H9 (cell line): ENCODE measurements at regions not wholly inside any gene's neighbourhood (a gene's known extent, or its start where the extent isn't known, plus 50 kb on each side); places are given as distances from the start of the nearest gene placed in this dataset.

ENCODE experiments used
- DNase-seq: peaks from one replicate; pipeline ENCODE4 v3.0.0-alpha.2; 2017
- H2AFZ ChIP-seq: one replicate; pipeline ENCODE4 v1.6.1; 2013; ENCODE audit warnings: mild to moderate bottlenecking, low read length, control low read depth, moderate library complexity
- H2AK5ac ChIP-seq: 2 replicates; pipeline ENCODE4 v1.6.1; 2013; ENCODE audit warnings: low read length, control low read depth, mixed read lengths; ENCODE audit not compliant: insufficient read length
- H2BK120ac ChIP-seq: one replicate; pipeline ENCODE4 v1.6.1; 2013; ENCODE audit warnings: low read depth, mild to moderate bottlenecking, low read length, control low read depth, inconsistent platforms; ENCODE audit not compliant: poor library complexity, severe bottlenecking
- H2BK12ac ChIP-seq: 2 replicates; pipeline ENCODE4 v1.6.1; 2013; ENCODE audit warnings: low read length, control low read depth, mixed read lengths, low read depth; ENCODE audit not compliant: insufficient read length
- H2BK15ac ChIP-seq: 2 replicates; pipeline ENCODE4 v1.6.1; 2013; ENCODE audit warnings: low read depth, low read length, control low read depth
- H2BK20ac ChIP-seq: one replicate; pipeline ENCODE4 v1.6.1; 2013; ENCODE audit warnings: low read depth, mild to moderate bottlenecking, low read length, control low read depth, inconsistent platforms; ENCODE audit not compliant: poor library complexity, severe bottlenecking
- H2BK5ac ChIP-seq: 2 replicates; pipeline ENCODE4 v1.6.1; 2013; ENCODE audit warnings: low read length, control low read depth, mixed read lengths; ENCODE audit not compliant: insufficient read length
- H3K14ac ChIP-seq: 2 replicates; pipeline ENCODE4 v1.6.1; 2013; ENCODE audit warnings: low read length, control low read depth; ENCODE audit not compliant: insufficient read depth
- H3K18ac ChIP-seq: 2 replicates; pipeline ENCODE4 v1.6.1; 2013; ENCODE audit warnings: low read depth, mild to moderate bottlenecking, mixed read lengths, low read length, control low read depth; ENCODE audit not compliant: insufficient read length
- H3K23ac ChIP-seq: 2 replicates; pipeline ENCODE4 v1.6.1; 2013; ENCODE audit warnings: low read length, control low read depth, mixed read lengths, low read depth; ENCODE audit not compliant: insufficient read length
- H3K23me2 ChIP-seq: 2 replicates; pipeline ENCODE4 v1.6.1; 2013; ENCODE audit warnings: low read depth, mild to moderate bottlenecking, mixed read lengths, low read length, control low read depth; ENCODE audit not compliant: insufficient read length, poor library complexity, severe bottlenecking
- H3K27ac ChIP-seq: 2 replicates; pipeline ENCODE4 v1.5.1; 2013; ENCODE audit warnings: low read length, control low read depth, mixed read lengths, low read depth; ENCODE audit not compliant: insufficient read length
- H3K27me3 ChIP-seq: 2 replicates; pipeline ENCODE4 v1.6.1; 2013; ENCODE audit warnings: low read length, control low read depth, inconsistent platforms; ENCODE audit not compliant: insufficient read depth
- H3K4ac ChIP-seq: 2 replicates; pipeline ENCODE4 v1.6.1; 2013; ENCODE audit warnings: low read depth, mild to moderate bottlenecking, control low read depth, inconsistent platforms, low read length, moderate library complexity
- H3K4me1 ChIP-seq: 2 replicates; pipeline ENCODE4 v1.6.1; 2013; ENCODE audit warnings: low read length, control low read depth, inconsistent platforms; ENCODE audit not compliant: insufficient read depth
- H3K4me2 ChIP-seq: 2 replicates; pipeline ENCODE4 v1.6.1; 2013; ENCODE audit warnings: low read length, control low read depth, mixed read lengths; ENCODE audit not compliant: insufficient read length, insufficient read depth
- H3K56ac ChIP-seq: 2 replicates; pipeline ENCODE4 v1.6.1; 2013; ENCODE audit warnings: low read depth, mild to moderate bottlenecking, mixed read lengths, low read length, control low read depth; ENCODE audit not compliant: insufficient read length
- H3K79me1 ChIP-seq: 2 replicates; pipeline ENCODE4 v1.6.1; 2013; ENCODE audit warnings: low read depth, mild to moderate bottlenecking, moderate library complexity, low read length, control low read depth, inconsistent platforms; ENCODE audit not compliant: insufficient read depth, poor library complexity, severe bottlenecking
- H3K79me2 ChIP-seq: 2 replicates; pipeline ENCODE4 v1.6.1; 2013; ENCODE audit warnings: low read length, control low read depth, inconsistent platforms; ENCODE audit not compliant: insufficient read depth
- H3K9ac ChIP-seq: 2 replicates; pipeline ENCODE4 v1.6.1; 2013; ENCODE audit warnings: low read length, control low read depth, mixed read lengths; ENCODE audit not compliant: insufficient read length; ENCODE audit errors: extremely low read depth
- H3K9me3 ChIP-seq: one replicate; pipeline ENCODE4 v1.6.1; 2013; ENCODE audit warnings: low read depth, low read length, inconsistent platforms; ENCODE audit not compliant: control insufficient read depth
- H3T11ph ChIP-seq: one replicate; pipeline ENCODE4 v1.6.1; 2013; ENCODE audit warnings: mild to moderate bottlenecking, low read length, control low read depth, inconsistent platforms
- H4K20me1 ChIP-seq: one replicate; pipeline ENCODE4 v1.6.1; 2013; ENCODE audit not compliant: control insufficient read depth, insufficient read length, insufficient read depth
- H4K5ac ChIP-seq: 2 replicates; pipeline ENCODE4 v1.6.1; 2013; ENCODE audit warnings: low read depth, mild to moderate bottlenecking, mixed read lengths, low read length, control low read depth; ENCODE audit not compliant: insufficient read length
- H4K8ac ChIP-seq: replicated peaks from 2 replicates; pipeline ENCODE4 v1.6.1; 2013; ENCODE audit warnings: low read length, control low read depth, mixed read lengths, low read depth; ENCODE audit not compliant: insufficient read length
- H4K91ac ChIP-seq: 2 replicates; pipeline ENCODE4 v1.6.1; 2013; ENCODE audit warnings: low read depth, mild to moderate bottlenecking, moderate library complexity, mixed read lengths, low read length, control low read depth; ENCODE audit not compliant: insufficient read length
- H3K27ac Mint-ChIP-seq, 3 experiments: 2 replicates in 2 of 3; 3 replicates in 1 of 3; pipeline ENCODE4 v1.8.0; 2020 to 2021; ENCODE audit warnings: mixed read lengths in 3 of 3, mild to moderate bottlenecking in 1 of 3, moderate library complexity in 1 of 3
- H3K27me3 Mint-ChIP-seq: 2 replicates; pipeline ENCODE4 v1.8.0; 2021; ENCODE audit warnings: low read depth, mild to moderate bottlenecking, moderate library complexity, mixed read lengths
- H3K36me3 Mint-ChIP-seq, 3 experiments: 2 replicates in 2 of 3; 3 replicates in 1 of 3; pipeline ENCODE4 v1.8.0; 2020 to 2021; ENCODE audit warnings: low read depth in 3 of 3, mixed read lengths in 3 of 3; ENCODE audit not compliant: insufficient read depth in 1 of 3
- H3K4me1 Mint-ChIP-seq, 2 experiments: 2 replicates each; pipeline ENCODE4 v1.8.0; 2020; ENCODE audit warnings: mixed read lengths in 2 of 2
- H3K4me3 Mint-ChIP-seq, 2 experiments: 2 replicates in 1 of 2; 3 replicates in 1 of 2; pipeline ENCODE4 v1.8.0; 2020 to 2021; ENCODE audit warnings: mild to moderate bottlenecking in 2 of 2, mixed read lengths in 2 of 2, moderate library complexity in 1 of 2
- H3K9me3 Mint-ChIP-seq, 2 experiments: 2 replicates in 1 of 2; 3 replicates in 1 of 2; pipeline ENCODE4 v1.8.0; 2020; ENCODE audit warnings: mild to moderate bottlenecking in 2 of 2, mixed read lengths in 2 of 2, moderate library complexity in 1 of 2
- CTCF ChIP-seq: fragments of 200-600 bp; sonication (generic); conservative IDR thresholded peaks from 3 replicates; pipeline ENCODE4 v1.8.0; 2021; ENCODE audit warnings: antibody characterized with exemption, mild to moderate bottlenecking
- WGBS: extraction: QIAGEN DNeasy Blood & Tissue Kit; methylation state at CpG from one replicate; pipeline ENCODE4 v1.1.7; 2013; ENCODE audit warnings: missing lambda C conversion rate, low lambda C conversion rate, mixed read lengths; ENCODE audit not compliant: insufficient read length; ENCODE audit errors: extremely low coverage; 5-methylcytosine and 5-hydroxymethylcytosine counted together

GRCh38 chr7:68472688-68473087 lies 1125.6 kb upstream of the AUTS2 start:
- no peak for DNase-seq

More at GRCh38 chr7:68472688-68473087, 1125.6 kb upstream of the AUTS2 start:
- no peak overlapping the region for H3T11ph ChIP-seq
- no peaks in the 10 kb centered on the region; a peak in 1 of 5 replicates for H3K9me3 Mint-ChIP-seq
- no peak overlapping the region for H3K4me2 ChIP-seq
- no peak overlapping the region for H2AK5ac ChIP-seq
- H2BK15ac ChIP-seq, result no peak overlapping the region
- no peaks in the 10 kb centered on the region for H3K23me2 ChIP-seq
- H3K27me3 ChIP-seq, result no peaks in the 10 kb centered on the region
- WGBS, result no CpG with 5 or more reads among the region's 5 CpGs
- H4K8ac ChIP-seq, result no peak overlapping the region
- no peak overlapping the region for H2AFZ ChIP-seq
- H3K4ac ChIP-seq, result no peak overlapping the region
- no peaks in the 10 kb centered on the region for H3K9me3 ChIP-seq
- H3K27ac Mint-ChIP-seq, result no peak overlapping the region; a peak in 1 of 7 replicates
- H2BK5ac ChIP-seq, result no peak overlapping the region
- H4K20me1 ChIP-seq, result no peaks in the 10 kb centered on the region
- H3K79me2 ChIP-seq, result no peaks in the 10 kb centered on the region
- no peak overlapping the region for H2BK20ac ChIP-seq
- H3K4me3 Mint-ChIP-seq, result no peak overlapping the region
- no peaks in the 10 kb centered on the region for H3K79me1 ChIP-seq
- no peak overlapping the region for H2BK12ac ChIP-seq
- H3K27me3 Mint-ChIP-seq, result peaks cover 4% of the 10 kb centered on the region; the same call in 1 of the 2 replicates
- no peak for TF ChIP-seq CTCF
- no peaks in the 10 kb centered on the region for H3K36me3 Mint-ChIP-seq
- H3K23ac ChIP-seq, result no peak overlapping the region
- no peak overlapping the region for H3K56ac ChIP-seq
- no peak overlapping the region for H4K91ac ChIP-seq
- no peak overlapping the region for H3K18ac ChIP-seq
- no peak overlapping the region for H2BK120ac ChIP-seq
- peaks cover 2 to 5% of the 10 kb centered on the region in 2 experiments; a peak in 2 of 4 replicates for H3K4me1 Mint-ChIP-seq
- H3K14ac ChIP-seq, result no peak overlapping the region
- H3K4me1 ChIP-seq, result no peaks in the 10 kb centered on the region
- H3K27ac ChIP-seq, result no peak overlapping the region
- no peak overlapping the region for H3K9ac ChIP-seq
- no peak overlapping the region for H4K5ac ChIP-seq
